AG09319 (cell line): ENCODE measurements at regions not wholly inside any gene's neighbourhood (a gene's known extent, or its start where the extent isn't known, plus 50 kb on each side); places are given as distances from the start of the nearest gene placed in this dataset.

Experiments used
- DNase-seq: peaks from one replicate; pipeline ENCODE4 v3.0.0-alpha.2; 2010; ENCODE audit warnings: low read depth; ENCODE audit errors: extremely low read depth
- TF ChIP-seq, protein P1 (sequence below): IDR thresholded peaks from 2 replicates; pipeline ENCODE4 v1.5.1; 2011; ENCODE audit warnings: low read depth, mild to moderate bottlenecking, inconsistent platforms, low read length, moderate library complexity

DNA sequence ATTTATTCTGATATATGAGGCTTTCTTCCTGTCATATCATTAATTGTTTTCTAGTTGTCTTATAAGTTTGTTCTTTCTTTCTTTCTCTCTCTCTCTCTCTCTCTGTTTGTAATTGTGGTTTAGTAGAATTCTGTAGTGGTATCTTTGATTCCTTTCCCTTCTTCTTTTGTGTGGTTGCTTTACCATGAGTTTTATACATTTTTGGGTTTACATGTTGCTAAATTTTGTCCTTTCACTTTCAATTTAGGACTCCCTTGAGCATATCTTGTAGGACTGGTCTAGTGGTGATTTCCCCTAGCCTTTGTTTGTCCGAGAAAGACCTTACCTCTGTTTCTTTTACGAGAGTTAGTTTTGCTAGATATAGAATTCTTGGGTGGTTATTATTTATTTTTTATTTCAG, 162.3 kb upstream of the CHRM3 start:
- no peak for DNase-seq
- TF ChIP-seq, protein P1, sequence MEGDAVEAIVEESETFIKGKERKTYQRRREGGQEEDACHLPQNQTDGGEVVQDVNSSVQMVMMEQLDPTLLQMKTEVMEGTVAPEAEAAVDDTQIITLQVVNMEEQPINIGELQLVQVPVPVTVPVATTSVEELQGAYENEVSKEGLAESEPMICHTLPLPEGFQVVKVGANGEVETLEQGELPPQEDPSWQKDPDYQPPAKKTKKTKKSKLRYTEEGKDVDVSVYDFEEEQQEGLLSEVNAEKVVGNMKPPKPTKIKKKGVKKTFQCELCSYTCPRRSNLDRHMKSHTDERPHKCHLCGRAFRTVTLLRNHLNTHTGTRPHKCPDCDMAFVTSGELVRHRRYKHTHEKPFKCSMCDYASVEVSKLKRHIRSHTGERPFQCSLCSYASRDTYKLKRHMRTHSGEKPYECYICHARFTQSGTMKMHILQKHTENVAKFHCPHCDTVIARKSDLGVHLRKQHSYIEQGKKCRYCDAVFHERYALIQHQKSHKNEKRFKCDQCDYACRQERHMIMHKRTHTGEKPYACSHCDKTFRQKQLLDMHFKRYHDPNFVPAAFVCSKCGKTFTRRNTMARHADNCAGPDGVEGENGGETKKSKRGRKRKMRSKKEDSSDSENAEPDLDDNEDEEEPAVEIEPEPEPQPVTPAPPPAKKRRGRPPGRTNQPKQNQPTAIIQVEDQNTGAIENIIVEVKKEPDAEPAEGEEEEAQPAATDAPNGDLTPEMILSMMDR = no peak

DNA sequence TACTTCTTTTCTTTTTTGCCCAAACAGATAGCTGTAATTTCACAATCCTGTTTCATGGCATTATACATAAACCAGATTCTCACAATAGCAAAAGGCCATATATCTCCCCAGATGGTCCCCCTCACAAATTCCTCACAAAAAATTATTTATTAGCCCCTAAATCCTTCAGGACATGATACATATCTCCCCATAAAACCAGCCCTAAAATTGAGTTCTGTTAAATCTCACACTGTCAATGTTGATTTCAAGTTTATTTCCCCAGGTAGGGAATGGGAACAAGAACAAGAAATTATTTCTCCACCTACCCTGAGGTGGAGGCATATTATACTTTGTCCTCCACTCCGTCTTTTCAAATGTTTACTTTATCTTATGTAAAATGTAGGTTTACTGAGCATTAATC, 163.4 kb upstream of the CHRM3 start:
- TF ChIP-seq, protein P1 = no peak
- no peak for DNase-seq

DNA sequence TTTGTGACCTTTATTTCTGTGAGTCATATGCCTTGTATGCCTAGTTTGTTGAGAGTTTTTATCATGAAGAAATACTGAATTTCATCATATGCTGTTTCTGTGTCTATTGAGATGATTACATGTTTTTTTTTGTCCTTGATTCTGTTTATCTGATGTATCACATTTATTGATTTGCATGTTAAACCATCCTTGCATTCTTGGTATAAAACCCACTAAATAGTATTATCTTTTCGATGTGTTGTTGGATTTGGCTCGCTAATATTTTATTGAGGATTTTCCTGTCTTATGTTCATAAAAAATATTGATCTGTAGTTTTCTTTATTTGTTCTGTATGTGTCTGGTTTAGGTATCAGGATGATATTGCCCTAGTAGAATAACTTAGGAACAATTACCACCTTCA, 164.7 kb upstream of the CHRM3 start:
- TF ChIP-seq, protein P1 = no peak

DNA sequence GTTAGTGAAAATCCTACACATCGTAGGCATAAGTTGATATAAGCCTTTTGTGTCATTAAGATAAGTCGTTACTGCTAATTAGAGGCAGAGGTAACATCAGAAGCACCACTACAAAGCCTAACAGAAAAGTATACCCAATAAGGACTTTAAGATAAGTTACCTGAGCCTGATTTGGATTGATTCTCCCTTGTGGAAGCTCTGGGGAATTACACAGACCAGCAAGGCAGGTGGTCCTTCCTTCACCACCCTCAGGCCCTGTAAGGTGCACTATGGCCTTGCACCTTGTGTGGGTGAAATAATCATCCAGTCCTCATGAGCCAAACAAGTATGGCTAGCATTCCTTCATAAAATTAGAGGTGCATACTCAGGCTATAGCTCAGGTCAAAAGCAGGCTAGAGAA, 166.7 kb upstream of the CHRM3 start:
- no peak for DNase-seq
- TF ChIP-seq, protein P1 = no peak

More for the DNA sequence above, 164.7 kb upstream of the CHRM3 start:
- DNase-seq = no peak

DNA sequence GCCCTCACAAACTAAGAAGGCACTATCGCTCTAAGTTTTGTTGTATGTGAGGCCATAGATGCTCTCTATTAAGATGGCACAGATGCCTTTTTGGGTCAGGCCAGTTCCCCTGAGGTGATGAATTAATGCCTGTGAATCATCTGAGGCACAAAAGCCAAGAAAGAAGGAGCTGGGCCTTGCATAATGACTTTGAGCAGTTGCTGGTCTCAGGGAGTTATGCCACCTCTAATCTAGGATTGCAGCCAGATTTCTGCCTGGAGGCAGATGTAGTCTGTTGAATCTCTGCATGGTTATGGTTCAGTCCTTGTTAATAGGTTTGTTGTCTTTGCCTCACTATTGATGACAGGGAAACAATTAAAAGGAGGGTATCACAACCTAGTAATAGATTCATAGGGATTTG, 168.1 kb upstream of the CHRM3 start:
- TF ChIP-seq, protein P1 = no peak
- no peak for DNase-seq

DNA sequence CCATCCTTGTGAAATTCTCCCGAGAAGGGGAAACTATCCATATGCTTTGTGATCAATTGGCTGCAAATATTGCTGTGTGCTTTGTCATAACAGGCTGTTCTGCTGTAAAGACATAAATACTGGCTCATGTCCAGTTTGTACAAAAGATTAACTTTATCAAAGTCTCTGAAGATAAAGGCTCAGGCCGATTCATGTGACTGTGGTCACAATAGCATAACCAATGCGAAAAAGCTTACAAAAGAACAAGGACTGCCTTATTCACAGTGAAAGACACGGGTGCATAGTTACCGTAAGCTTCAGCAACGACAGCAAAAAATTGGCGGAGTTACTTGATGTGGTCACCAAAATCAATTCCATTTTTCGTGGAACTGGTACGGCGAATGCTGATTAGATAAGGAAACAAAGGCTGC, 173.6 kb upstream of the CHRM3 start:
- TF ChIP-seq, protein P1 = no peak
- no peak for DNase-seq

DNA sequence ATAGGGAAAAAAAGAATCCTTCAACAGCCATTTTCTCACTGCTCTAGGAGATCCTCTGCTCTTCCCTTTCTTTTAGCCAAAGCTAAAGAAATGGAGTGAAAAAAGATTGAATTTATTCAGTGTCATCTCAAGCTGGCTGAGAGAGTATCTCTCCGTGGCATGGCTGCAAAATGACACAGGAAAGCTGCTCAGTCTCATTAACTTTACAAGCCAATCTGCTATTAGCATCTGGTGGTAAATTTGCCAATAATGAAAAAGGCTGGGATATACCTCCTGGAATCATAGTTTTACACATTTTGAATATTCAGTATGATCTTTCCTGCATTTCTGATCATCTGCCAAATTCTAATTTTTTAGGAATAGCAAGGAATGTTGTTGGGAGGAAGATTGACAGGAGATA, 176.8 kb upstream of the CHRM3 start:
- TF ChIP-seq, protein P1 = no peak
- DNase-seq = no peak
